MM.1S (cell line): ENCODE measurements at regions not wholly inside any gene's neighbourhood (a gene's known extent, or its start where the extent isn't known, plus 50 kb on each side); places are given as distances from the start of the nearest gene placed in this dataset.

Experiments used
- EZH2 ChIP-seq: fragments of 300-600 bp; sonication (generic); optimal IDR thresholded peaks from 2 replicates; pipeline ENCODE3; 2017; ENCODE audit warnings: low read depth, mild to moderate bottlenecking, antibody characterized with exemption, low read length, mixed read lengths
- TF ChIP-seq, protein P1 (sequence below): fragments of 300-600 bp; sonication (generic); IDR thresholded peaks from 2 replicates; pipeline ENCODE4 v1.5.1; 2016; ENCODE audit warnings: antibody characterized with exemption, low read length, mixed read lengths

DNA sequence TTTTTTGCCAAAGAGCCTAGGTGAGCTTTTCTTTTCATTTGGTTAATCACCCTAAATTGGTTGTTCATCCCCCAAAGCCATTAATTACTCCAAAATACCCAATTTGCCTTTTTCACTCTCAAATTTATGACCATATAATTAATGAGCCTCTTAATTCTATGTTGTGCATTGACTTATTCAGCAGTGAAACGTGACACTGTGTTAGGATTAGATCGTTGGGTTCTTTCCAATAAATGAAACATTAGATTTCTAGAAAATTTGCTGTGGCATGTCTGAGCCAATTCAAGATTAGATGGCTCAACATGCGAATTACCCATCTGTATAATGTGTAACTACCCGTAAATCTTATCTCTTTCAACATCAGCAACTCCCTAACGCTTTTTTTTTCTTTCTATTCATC, 273.4 kb downstream of the BMP4 start:
- TF ChIP-seq, protein P1, sequence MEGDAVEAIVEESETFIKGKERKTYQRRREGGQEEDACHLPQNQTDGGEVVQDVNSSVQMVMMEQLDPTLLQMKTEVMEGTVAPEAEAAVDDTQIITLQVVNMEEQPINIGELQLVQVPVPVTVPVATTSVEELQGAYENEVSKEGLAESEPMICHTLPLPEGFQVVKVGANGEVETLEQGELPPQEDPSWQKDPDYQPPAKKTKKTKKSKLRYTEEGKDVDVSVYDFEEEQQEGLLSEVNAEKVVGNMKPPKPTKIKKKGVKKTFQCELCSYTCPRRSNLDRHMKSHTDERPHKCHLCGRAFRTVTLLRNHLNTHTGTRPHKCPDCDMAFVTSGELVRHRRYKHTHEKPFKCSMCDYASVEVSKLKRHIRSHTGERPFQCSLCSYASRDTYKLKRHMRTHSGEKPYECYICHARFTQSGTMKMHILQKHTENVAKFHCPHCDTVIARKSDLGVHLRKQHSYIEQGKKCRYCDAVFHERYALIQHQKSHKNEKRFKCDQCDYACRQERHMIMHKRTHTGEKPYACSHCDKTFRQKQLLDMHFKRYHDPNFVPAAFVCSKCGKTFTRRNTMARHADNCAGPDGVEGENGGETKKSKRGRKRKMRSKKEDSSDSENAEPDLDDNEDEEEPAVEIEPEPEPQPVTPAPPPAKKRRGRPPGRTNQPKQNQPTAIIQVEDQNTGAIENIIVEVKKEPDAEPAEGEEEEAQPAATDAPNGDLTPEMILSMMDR: no peak
- TF ChIP-seq EZH2: no peak
